ENCODE measurements at regions not wholly inside any gene's neighbourhood (a gene's known extent, or its start where the extent isn't known, plus 50 kb on each side); places are given as distances from the start of the nearest gene placed in this dataset.

DNA sequence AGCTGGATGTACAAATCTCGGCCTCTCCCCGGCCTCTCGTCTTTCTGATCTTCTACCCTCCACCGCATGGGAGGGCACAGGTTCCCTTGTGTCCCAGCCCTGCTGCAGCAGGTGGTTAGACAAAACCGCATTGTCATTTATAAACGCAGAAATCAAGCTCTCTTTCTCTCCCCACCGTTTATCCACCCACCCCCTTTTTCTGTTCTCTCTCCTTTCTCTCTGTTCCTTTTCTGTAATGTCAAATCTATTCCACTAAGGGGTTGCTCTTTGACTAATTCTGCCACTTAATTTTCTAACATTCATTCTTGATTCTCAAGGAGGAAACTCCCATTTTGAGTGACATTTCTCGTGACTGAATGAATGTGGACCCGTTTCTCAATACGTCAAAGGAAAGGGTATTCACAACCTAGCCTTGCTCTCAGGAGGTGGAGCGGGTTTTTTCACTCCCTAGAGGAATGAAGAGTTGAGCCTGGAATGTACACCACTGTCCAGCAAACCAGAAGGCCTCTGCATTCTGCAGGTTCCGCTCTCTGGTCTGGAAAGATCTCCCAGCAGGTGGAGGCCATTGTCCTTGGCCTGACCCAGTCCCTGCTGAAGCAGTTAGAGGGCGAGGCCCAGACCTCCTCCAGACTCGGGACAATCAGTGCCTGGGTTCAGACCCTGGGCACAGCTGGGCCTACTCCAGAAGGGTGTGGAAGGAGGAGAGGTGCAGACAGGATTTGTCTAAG lies 70.9 kb upstream of the ENPP6 start (continued):
- TF ChIP-seq, protein P1, sequence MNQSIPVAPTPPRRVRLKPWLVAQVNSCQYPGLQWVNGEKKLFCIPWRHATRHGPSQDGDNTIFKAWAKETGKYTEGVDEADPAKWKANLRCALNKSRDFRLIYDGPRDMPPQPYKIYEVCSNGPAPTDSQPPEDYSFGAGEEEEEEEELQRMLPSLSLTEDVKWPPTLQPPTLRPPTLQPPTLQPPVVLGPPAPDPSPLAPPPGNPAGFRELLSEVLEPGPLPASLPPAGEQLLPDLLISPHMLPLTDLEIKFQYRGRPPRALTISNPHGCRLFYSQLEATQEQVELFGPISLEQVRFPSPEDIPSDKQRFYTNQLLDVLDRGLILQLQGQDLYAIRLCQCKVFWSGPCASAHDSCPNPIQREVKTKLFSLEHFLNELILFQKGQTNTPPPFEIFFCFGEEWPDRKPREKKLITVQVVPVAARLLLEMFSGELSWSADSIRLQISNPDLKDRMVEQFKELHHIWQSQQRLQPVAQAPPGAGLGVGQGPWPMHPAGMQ (IDR thresholded peaks at IDR 0.05; ENCODE audit: borderline replicate concordance) = peak; percentile 60; the same call in 1 of the 2 replicates
- TF ChIP-seq ZBED1 (IDR thresholded peaks at IDR 0.05; ENCODE audit: borderline replicate concordance) = peak; percentile 87
- TF ChIP-seq, protein P2, sequence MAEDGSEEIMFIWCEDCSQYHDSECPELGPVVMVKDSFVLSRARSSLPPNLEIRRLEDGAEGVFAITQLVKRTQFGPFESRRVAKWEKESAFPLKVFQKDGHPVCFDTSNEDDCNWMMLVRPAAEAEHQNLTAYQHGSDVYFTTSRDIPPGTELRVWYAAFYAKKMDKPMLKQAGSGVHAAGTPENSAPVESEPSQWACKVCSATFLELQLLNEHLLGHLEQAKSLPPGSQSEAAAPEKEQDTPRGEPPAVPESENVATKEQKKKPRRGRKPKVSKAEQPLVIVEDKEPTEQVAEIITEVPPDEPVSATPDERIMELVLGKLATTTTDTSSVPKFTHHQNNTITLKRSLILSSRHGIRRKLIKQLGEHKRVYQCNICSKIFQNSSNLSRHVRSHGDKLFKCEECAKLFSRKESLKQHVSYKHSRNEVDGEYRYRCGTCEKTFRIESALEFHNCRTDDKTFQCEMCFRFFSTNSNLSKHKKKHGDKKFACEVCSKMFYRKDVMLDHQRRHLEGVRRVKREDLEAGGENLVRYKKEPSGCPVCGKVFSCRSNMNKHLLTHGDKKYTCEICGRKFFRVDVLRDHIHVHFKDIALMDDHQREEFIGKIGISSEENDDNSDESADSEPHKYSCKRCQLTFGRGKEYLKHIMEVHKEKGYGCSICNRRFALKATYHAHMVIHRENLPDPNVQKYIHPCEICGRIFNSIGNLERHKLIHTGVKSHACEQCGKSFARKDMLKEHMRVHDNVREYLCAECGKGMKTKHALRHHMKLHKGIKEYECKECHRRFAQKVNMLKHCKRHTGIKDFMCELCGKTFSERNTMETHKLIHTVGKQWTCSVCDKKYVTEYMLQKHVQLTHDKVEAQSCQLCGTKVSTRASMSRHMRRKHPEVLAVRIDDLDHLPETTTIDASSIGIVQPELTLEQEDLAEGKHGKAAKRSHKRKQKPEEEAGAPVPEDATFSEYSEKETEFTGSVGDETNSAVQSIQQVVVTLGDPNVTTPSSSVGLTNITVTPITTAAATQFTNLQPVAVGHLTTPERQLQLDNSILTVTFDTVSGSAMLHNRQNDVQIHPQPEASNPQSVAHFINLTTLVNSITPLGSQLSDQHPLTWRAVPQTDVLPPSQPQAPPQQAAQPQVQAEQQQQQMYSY (CRISPR knock-in tag; IDR thresholded peaks at IDR 0.05) = no peak
- TF ChIP-seq NFXL1 (IDR thresholded peaks at IDR 0.05; ENCODE audit: borderline replicate concordance) = no peak
- TF ChIP-seq CREB1 (IDR thresholded peaks at IDR 0.05; ENCODE audit: low read depth) = no peak
- no peak for TF ChIP-seq NFYA (IDR thresholded peaks at IDR 0.05; ENCODE audit: borderline replicate concordance, low read depth, low read length)
- TF ChIP-seq, protein P3, sequence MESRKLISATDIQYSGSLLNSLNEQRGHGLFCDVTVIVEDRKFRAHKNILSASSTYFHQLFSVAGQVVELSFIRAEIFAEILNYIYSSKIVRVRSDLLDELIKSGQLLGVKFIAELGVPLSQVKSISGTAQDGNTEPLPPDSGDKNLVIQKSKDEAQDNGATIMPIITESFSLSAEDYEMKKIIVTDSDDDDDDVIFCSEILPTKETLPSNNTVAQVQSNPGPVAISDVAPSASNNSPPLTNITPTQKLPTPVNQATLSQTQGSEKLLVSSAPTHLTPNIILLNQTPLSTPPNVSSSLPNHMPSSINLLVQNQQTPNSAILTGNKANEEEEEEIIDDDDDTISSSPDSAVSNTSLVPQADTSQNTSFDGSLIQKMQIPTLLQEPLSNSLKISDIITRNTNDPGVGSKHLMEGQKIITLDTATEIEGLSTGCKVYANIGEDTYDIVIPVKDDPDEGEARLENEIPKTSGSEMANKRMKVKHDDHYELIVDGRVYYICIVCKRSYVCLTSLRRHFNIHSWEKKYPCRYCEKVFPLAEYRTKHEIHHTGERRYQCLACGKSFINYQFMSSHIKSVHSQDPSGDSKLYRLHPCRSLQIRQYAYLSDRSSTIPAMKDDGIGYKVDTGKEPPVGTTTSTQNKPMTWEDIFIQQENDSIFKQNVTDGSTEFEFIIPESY (IDR thresholded peaks at IDR 0.05) = no peak
- TF ChIP-seq ZSCAN29 (IDR thresholded peaks at IDR 0.05) = no peak; the same call in none of the 2 replicates
- no peak for TF ChIP-seq MYB (IDR thresholded peaks at IDR 0.05; ENCODE audit: borderline replicate concordance, low read depth, low read length)
- TF ChIP-seq, protein P4, sequence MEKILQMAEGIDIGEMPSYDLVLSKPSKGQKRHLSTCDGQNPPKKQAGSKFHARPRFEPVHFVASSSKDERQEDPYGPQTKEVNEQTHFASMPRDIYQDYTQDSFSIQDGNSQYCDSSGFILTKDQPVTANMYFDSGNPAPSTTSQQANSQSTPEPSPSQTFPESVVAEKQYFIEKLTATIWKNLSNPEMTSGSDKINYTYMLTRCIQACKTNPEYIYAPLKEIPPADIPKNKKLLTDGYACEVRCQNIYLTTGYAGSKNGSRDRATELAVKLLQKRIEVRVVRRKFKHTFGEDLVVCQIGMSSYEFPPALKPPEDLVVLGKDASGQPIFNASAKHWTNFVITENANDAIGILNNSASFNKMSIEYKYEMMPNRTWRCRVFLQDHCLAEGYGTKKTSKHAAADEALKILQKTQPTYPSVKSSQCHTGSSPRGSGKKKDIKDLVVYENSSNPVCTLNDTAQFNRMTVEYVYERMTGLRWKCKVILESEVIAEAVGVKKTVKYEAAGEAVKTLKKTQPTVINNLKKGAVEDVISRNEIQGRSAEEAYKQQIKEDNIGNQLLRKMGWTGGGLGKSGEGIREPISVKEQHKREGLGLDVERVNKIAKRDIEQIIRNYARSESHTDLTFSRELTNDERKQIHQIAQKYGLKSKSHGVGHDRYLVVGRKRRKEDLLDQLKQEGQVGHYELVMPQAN (conservative IDR thresholded peaks at IDR 0.05) = no peak
- no peak for TF ChIP-seq YBX1 (IDR thresholded peaks at IDR 0.05)
- TF ChIP-seq MTA2 (IDR thresholded peaks at IDR 0.05; ENCODE audit: low read depth) = peak; percentile 98
- no peak for TF ChIP-seq STAT1 (conservative IDR thresholded peaks at IDR 0.05)
- TF ChIP-seq, protein P5, sequence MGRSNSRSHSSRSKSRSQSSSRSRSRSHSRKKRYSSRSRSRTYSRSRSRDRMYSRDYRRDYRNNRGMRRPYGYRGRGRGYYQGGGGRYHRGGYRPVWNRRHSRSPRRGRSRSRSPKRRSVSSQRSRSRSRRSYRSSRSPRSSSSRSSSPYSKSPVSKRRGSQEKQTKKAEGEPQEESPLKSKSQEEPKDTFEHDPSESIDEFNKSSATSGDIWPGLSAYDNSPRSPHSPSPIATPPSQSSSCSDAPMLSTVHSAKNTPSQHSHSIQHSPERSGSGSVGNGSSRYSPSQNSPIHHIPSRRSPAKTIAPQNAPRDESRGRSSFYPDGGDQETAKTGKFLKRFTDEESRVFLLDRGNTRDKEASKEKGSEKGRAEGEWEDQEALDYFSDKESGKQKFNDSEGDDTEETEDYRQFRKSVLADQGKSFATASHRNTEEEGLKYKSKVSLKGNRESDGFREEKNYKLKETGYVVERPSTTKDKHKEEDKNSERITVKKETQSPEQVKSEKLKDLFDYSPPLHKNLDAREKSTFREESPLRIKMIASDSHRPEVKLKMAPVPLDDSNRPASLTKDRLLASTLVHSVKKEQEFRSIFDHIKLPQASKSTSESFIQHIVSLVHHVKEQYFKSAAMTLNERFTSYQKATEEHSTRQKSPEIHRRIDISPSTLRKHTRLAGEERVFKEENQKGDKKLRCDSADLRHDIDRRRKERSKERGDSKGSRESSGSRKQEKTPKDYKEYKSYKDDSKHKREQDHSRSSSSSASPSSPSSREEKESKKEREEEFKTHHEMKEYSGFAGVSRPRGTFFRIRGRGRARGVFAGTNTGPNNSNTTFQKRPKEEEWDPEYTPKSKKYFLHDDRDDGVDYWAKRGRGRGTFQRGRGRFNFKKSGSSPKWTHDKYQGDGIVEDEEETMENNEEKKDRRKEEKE (IDR thresholded peaks at IDR 0.05) = no peak
- no peak for TF ChIP-seq ZNF274 (IDR thresholded peaks at IDR 0.05; ENCODE audit: insufficient read depth, insufficient read length)
- peak; percentile 83; the same call in 1 of the 2 replicates for TF ChIP-seq TCF7 (IDR thresholded peaks at IDR 0.05; ENCODE audit: borderline replicate concordance)
- TF ChIP-seq HDGF (IDR thresholded peaks at IDR 0.05) = peak; percentile 73; the same call in 1 of the 2 replicates
- TF ChIP-seq BACH1 (IDR thresholded peaks at IDR 0.05; ENCODE audit: borderline replicate concordance) = peak; percentile 31; the same call in 1 of the 2 replicates
- no peak for TF ChIP-seq SREBF1 (IDR thresholded peaks at IDR 0.05; ENCODE audit: low read length)
- TF ChIP-seq RUNX3 (IDR thresholded peaks at IDR 0.05; ENCODE audit: low read length) = no peak
